ENCODE measurements at regions not wholly inside any gene's neighbourhood (a gene's known extent, or its start where the extent isn't known, plus 50 kb on each side); places are given as distances from the start of the nearest gene placed in this dataset.

GRCh38 chr16:72721981-72722380, 325.9 kb downstream of the ZFHX3 start:
- intact Hi-C loops (cut with micrococcal nuclease) = no loop called here
- TF ChIP-seq CTCF (IDR thresholded peaks at IDR 0.05; ENCODE audit: borderline replicate concordance) = no peak
- DNase-seq = no peak
- Histone ChIP-seq H3K27me3 (ENCODE audit: low read depth) (no peaks in the 10 kb centered on the region), H3K4me3 (no peak overlapping the region), H3K27ac (replicated peaks) (no peak overlapping the region), H3K9me3 (replicated peaks) (peaks cover 1% of the 10 kb centered on the region), H3K4me1 (no peaks in the 10 kb centered on the region), H3K36me3 (no peaks in the 10 kb centered on the region)

- peaks cover 41% of the 10 kb centered on the region for H3K9me3 ChIP-seq (replicated peaks)
- DNase-seq = no peak
- no peak for TF ChIP-seq CTCF (IDR thresholded peaks at IDR 0.05; ENCODE audit: borderline replicate concordance)
- H3K27me3 ChIP-seq (ENCODE audit: low read depth) = no peaks in the 10 kb centered on the region
- no peak overlapping the region for H3K4me3 ChIP-seq
- H3K36me3 ChIP-seq = no peaks in the 10 kb centered on the region
- H3K27ac ChIP-seq (replicated peaks) = no peak overlapping the region
- intact Hi-C loops (cut with micrococcal nuclease) = no loop called here
- no peaks in the 10 kb centered on the region for H3K4me1 ChIP-seq
Measured at GRCh38 chr16:72715267-72715666, 332.7 kb downstream of the ZFHX3 start.

GRCh38 chr16:72711823-72712222, 336.1 kb downstream of the ZFHX3 start:
- TF ChIP-seq CTCF (IDR thresholded peaks at IDR 0.05; ENCODE audit: borderline replicate concordance) = no peak
- Histone ChIP-seq H3K36me3 (no peaks in the 10 kb centered on the region), H3K9me3 (replicated peaks) (peaks cover 50% of the 10 kb centered on the region), H3K27ac (replicated peaks) (no peak overlapping the region), H3K4me3 (no peak overlapping the region), H3K4me1 (no peaks in the 10 kb centered on the region), H3K27me3 (ENCODE audit: low read depth) (no peaks in the 10 kb centered on the region)
- intact Hi-C loops (cut with micrococcal nuclease) = no loop called here
- DNase-seq = no peak

GRCh38 chr16:72705801-72706200, 342.1 kb downstream of the ZFHX3 start:
- intact Hi-C loops (cut with micrococcal nuclease) = no loop called here
- H3K9me3 ChIP-seq (replicated peaks) = peaks cover 17% of the 10 kb centered on the region
- no peak overlapping the region for H3K4me3 ChIP-seq
- peak overlapping the region; percentile 24 for H3K27ac ChIP-seq (replicated peaks)
- no peak for DNase-seq
- no peak for TF ChIP-seq CTCF (IDR thresholded peaks at IDR 0.05; ENCODE audit: borderline replicate concordance)
- H3K27me3 ChIP-seq (ENCODE audit: low read depth) = no peaks in the 10 kb centered on the region
- no peaks in the 10 kb centered on the region for H3K4me1 ChIP-seq
- H3K36me3 ChIP-seq = no peaks in the 10 kb centered on the region

GRCh38 chr16:72704746-72705372, 343.1 kb downstream of the ZFHX3 start:
- DNase-seq = no peak
- TF ChIP-seq CTCF (IDR thresholded peaks at IDR 0.05; ENCODE audit: borderline replicate concordance) = no peak
- intact Hi-C loops (cut with micrococcal nuclease) = no loop called here
- Histone ChIP-seq H3K4me1 (no peaks in the 10 kb centered on the region), H3K9me3 (replicated peaks) (peaks cover 8% of the 10 kb centered on the region), H3K27ac (replicated peaks) (no peak overlapping the region), H3K27me3 (ENCODE audit: low read depth) (no peaks in the 10 kb centered on the region), H3K36me3 (no peaks in the 10 kb centered on the region), H3K4me3 (no peak overlapping the region)

Measured in left ventricle myocardium inferior (tissue), 1 donor.